ENCODE measurements at regions not wholly inside any gene's neighbourhood (a gene's known extent, or its start where the extent isn't known, plus 50 kb on each side); places are given as distances from the start of the nearest gene placed in this dataset.

GRCh38 chr2:155281907-155282306 lies 583.4 kb downstream of the KCNJ3 start:
- TF ChIP-seq CTCF (IDR thresholded peaks at IDR 0.05; ENCODE audit: insufficient read depth, low read length, poor library complexity, severe bottlenecking), result no peak
- no peaks in the 10 kb centered on the region for H3K27me3 ChIP-seq (replicated peaks; ENCODE audit: control insufficient read depth, insufficient read depth, low read length)
- H3K4me3 ChIP-seq (replicated peaks; ENCODE audit: low read depth, low read length), result no peak overlapping the region
- H3K36me3 ChIP-seq (ENCODE audit: control insufficient read depth, insufficient read depth, low read length), result no peaks in the 10 kb centered on the region
- no peak for DNase-seq (ENCODE audit: extremely low read depth, insufficient read length)

GRCh38 chr2:155273323-155273722 lies 574.8 kb downstream of the KCNJ3 start:
- no peak for DNase-seq (ENCODE audit: extremely low read depth, insufficient read length)
- Histone ChIP-seq H3K4me3 (replicated peaks; ENCODE audit: low read depth, low read length) (no peak overlapping the region), H3K36me3 (ENCODE audit: control insufficient read depth, insufficient read depth, low read length) (no peaks in the 10 kb centered on the region), H3K27me3 (replicated peaks; ENCODE audit: control insufficient read depth, insufficient read depth, low read length) (no peaks in the 10 kb centered on the region)
- TF ChIP-seq CTCF (IDR thresholded peaks at IDR 0.05; ENCODE audit: insufficient read depth, low read length, poor library complexity, severe bottlenecking), result no peak

GRCh38 chr2:155266583-155266982 lies 568.1 kb downstream of the KCNJ3 start:
- DNase-seq (ENCODE audit: extremely low read depth, insufficient read length), result no peak

GRCh38 chr2:155266109-155266508 lies 567.6 kb downstream of the KCNJ3 start:
- no peaks in the 10 kb centered on the region for H3K27me3 ChIP-seq (replicated peaks; ENCODE audit: control insufficient read depth, insufficient read depth, low read length)
- no peak overlapping the region for H3K4me3 ChIP-seq (replicated peaks; ENCODE audit: low read depth, low read length)
- TF ChIP-seq CTCF (IDR thresholded peaks at IDR 0.05; ENCODE audit: insufficient read depth, low read length, poor library complexity, severe bottlenecking), result no peak
- no peaks in the 10 kb centered on the region for H3K36me3 ChIP-seq (ENCODE audit: control insufficient read depth, insufficient read depth, low read length)
- DNase-seq (ENCODE audit: extremely low read depth, insufficient read length), result no peak

More at GRCh38 chr2:155266583-155266982, 568.1 kb downstream of the KCNJ3 start:
- Histone ChIP-seq H3K27me3 (replicated peaks; ENCODE audit: control insufficient read depth, insufficient read depth, low read length) (no peaks in the 10 kb centered on the region), H3K4me3 (replicated peaks; ENCODE audit: low read depth, low read length) (no peak overlapping the region), H3K36me3 (ENCODE audit: control insufficient read depth, insufficient read depth, low read length) (no peaks in the 10 kb centered on the region)
- peak; percentile 21 for TF ChIP-seq CTCF (IDR thresholded peaks at IDR 0.05; ENCODE audit: insufficient read depth, low read length, poor library complexity, severe bottlenecking)

- no peak overlapping the region for H3K4me3 ChIP-seq (replicated peaks; ENCODE audit: low read depth, low read length)
- H3K27me3 ChIP-seq (replicated peaks; ENCODE audit: control insufficient read depth, insufficient read depth, low read length), result no peaks in the 10 kb centered on the region
- peak; percentile 36 for TF ChIP-seq CTCF (IDR thresholded peaks at IDR 0.05; ENCODE audit: insufficient read depth, low read length, poor library complexity, severe bottlenecking)
- no peaks in the 10 kb centered on the region for H3K36me3 ChIP-seq (ENCODE audit: control insufficient read depth, insufficient read depth, low read length)
- no peak for DNase-seq (ENCODE audit: extremely low read depth, insufficient read length)
These were observed 558.3 kb downstream of the KCNJ3 start for GRCh38 chr2:155256803-155257202.

GRCh38 chr2:155250800-155251199 lies 552.3 kb downstream of the KCNJ3 start:
- H3K27me3 ChIP-seq (replicated peaks; ENCODE audit: control insufficient read depth, insufficient read depth, low read length), result no peaks in the 10 kb centered on the region
- H3K4me3 ChIP-seq (replicated peaks; ENCODE audit: low read depth, low read length), result no peak overlapping the region
- no peaks in the 10 kb centered on the region for H3K36me3 ChIP-seq (ENCODE audit: control insufficient read depth, insufficient read depth, low read length)
- peak; percentile 60 for TF ChIP-seq CTCF (IDR thresholded peaks at IDR 0.05; ENCODE audit: insufficient read depth, low read length, poor library complexity, severe bottlenecking)
- no peak for DNase-seq (ENCODE audit: extremely low read depth, insufficient read length)
